Activated CD8-positive, alpha-beta memory T cell treated with anti-CD3 and anti-CD28 coated beads for 36 hours (primary cell): ENCODE measurements at regions not wholly inside any gene's neighbourhood (a gene's known extent, or its start where the extent isn't known, plus 50 kb on each side); places are given as distances from the start of the nearest gene placed in this dataset.
"Not testable (repeated sequence)": the region's sequence is repeated elsewhere in the genome, so short reads cannot be mapped to it uniquely, and the experiment has no call there.

Source experiments
- CTCF ChIA-PET: fragments of 350-600 bp; sonication (Branson Sonifier 250); formaldehyde crosslinking; loops from one replicate; lab custom pipeline; 2021; ENCODE audit warnings: antibody characterized with exemption; lab: Charles Lee
- POLR2A ChIA-PET: fragments of 350-600 bp; sonication (Branson Sonifier 250); formaldehyde crosslinking; loops from one replicate; lab custom pipeline; 2021; ENCODE audit warnings: antibody characterized with exemption; lab: Charles Lee

DNA sequence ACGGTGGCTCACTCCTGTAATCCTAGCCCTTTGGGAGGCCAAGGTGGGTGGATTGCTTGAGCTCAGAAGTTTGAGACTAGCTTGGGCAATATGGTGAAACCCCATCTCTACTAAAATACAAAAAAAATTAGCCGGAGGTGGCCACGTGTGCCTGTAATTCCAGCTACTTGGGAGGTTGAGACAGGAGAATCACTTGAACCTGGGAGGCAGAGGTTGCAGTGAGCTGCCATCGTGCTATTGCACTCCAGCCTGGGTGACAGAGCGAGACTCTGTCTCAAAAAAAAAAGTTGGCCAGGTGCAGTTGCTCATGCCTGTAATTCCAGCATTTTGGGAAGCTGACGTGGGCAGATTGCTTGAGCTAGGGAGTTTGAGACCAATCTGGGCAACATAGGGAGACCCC, 79.2 kb upstream of the CLINT1 start:
- CTCF ChIA-PET, result interaction anchor here (1.2 kb wide), 1 partner anchor 195 kb away, joined by 3 read pairs; no protein-coding TSS in a partner anchor

DNA sequence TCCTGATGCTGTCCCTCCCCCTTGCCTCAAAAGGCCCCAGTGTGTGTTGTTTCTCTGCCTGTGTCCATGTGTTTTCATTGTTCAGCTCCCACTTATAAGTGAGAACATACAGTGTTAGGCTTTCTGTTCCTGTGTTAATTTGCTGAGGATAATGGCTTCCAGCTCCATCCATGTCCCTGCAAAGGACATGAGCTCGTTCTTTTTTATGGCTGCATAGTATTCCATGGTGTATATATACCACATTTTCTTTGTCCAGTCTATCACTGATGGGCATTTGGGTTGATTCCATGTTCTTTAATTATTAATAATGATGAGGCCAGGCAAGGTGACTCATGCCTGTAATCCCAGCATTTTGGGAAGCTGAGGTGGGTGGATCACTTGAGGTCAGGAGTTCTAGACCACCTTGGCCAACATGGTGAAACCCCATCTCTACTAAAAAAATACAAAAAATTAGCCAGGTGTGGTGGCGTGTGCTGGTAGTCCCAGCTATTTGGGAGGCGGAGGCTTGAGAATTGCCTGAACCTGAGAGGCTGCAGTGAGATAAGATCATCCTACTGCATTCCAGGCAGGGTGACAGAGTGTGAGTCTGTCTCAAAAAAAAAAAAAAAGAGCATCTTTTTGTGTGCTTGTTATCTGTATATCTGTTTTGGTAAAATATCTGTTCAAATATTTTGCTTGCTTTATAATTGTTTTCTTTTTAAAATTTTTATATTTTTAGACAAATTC, 78.0 kb upstream of the CLINT1 start:
- CTCF ChIA-PET, result interaction anchor here (1.2 kb wide), 1 partner anchor 194 kb away, joined by 3 read pairs; no protein-coding TSS in a partner anchor

More for the DNA sequence above, 79.2 kb upstream of the CLINT1 start:
- POLR2A ChIA-PET, result not testable (repeated sequence)

DNA sequence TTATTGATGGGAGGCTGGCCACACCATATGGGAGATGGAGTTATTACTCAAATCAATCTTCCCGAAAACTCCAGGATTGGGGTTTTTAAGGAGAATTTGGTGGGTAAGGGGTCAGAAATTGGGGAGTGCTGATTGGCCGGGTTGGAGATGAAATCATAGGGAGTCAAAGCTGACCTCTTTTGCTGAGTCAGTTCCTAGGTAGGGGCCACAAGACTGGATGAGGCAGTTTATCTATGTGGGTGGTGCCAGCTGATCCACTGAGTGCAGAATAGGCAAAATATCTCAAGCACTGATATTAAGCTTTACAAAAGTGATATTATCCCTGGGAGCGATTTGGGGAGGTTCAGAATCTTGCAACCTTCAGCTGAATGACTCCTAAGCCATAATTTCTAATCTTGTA, 75.7 kb upstream of the CLINT1 start:
- CTCF ChIA-PET, result no interaction called here
- POLR2A ChIA-PET, result no interaction called here

More for the DNA sequence above, 78.0 kb upstream of the CLINT1 start:
- POLR2A ChIA-PET, result interaction anchor here (0.7 kb wide), 1 partner anchor 65 kb away, joined by 5 read pairs; no protein-coding TSS in a partner anchor

DNA sequence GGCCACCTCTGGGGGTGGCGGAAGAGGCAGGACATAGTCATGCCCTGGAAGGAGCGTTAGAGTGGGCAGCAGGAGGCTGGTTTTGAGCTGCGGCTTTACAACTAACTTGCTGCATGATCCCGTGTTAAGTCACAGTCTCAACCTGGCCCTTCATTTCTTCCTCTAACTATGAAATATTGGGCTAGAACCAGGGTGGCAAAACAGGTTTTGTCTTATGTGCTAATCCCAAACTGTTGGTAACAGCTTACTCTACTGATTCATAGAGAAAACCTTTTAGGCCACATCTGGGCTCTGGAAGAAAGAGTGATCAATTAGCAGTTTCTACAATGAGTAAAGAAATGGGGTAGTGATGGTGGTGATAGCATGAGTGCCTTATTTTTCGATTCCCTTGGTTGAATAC, 74.1 kb upstream of the CLINT1 start:
- POLR2A ChIA-PET, result no interaction called here
- CTCF ChIA-PET, result interaction anchor here (1.4 kb wide), 1 partner anchor 62 kb away, joined by 3 read pairs; no protein-coding TSS in a partner anchor

DNA sequence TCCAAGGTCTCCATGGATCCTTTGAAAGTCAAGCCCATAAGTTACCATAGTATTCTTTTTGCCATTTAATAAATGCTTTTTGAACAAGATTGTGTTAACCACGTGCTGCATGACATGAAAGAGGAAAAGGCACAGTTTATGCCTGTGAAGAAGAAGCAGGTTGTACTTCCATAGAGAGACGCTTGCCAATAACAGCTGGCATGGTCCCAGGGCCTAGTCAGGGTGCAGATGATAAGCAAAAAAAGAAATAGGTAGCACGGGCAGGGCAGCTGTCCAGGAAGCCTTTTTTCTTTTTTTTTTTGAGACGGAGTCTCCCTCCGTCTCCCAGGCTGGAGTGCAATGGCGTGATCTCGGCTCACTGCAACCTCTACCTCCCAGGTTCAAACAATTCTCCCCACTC, 71.8 kb upstream of the CLINT1 start:
- POLR2A ChIA-PET, result no interaction called here
- CTCF ChIA-PET, result interaction anchor here (1.6 kb wide), 1 partner anchor 11 kb away, joined by 3 read pairs; no protein-coding TSS in a partner anchor

DNA sequence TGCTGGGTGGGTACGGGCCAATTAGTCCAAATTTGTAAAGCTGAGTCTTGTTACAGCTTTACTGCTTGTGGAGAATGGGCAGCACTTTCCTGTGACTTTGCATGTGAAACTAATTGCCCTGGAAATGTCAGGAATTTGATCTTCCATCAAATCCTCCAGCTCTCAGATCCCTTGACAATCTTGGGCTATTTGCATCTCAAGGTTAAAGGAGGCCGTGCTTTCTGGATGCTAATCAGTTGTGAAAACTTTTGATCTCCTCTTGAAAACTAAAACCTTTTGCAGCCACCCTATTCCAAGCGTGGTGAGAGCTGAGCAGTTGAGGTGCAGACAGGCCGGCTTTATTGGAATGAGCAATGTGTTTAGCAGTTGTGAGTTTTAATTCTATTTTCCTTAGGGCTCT, 68.0 kb upstream of the CLINT1 start:
- POLR2A ChIA-PET, result no interaction called here
- CTCF ChIA-PET, result no interaction called here

DNA sequence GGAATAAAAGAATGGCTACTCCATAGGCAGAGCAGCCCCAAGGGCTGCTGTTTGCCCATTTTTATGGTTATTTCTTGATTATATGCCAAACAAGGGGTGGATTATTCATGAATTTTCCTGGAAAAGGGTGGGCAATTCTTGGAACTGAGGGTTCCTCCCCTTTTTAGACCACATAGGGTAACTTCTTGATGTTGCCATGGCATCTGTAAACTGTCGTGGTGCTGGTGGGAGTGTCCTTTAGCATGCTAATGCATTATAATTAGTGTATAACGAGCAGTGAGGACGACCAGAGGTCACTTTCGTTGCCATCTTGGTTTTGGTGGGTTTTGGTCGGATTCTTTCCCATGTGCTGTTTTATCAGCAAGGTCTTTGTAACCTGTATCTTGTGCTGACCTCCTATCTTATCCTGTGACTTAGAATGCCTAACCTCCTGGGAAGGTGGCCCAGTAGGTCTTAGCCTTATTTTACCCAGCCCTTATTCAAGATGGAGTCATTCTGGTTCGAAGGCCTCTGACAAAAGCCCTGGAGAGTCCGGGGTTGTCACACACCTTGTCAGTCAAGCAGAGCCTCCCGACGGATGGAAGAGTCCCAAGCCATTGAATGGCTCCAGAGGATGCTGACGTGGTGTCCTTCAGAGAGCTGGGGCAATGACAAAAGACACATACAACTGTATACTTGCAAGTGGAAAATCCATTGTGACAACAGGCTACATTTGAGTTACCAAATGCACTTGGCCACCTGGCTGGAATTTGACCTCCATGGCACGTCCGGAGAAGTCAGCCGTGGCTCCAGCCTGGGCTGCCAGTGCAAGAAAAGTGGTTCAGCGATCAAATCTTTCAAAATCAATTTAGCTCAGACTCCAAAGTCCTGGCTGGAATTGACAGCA, 67.1 kb upstream of the CLINT1 start:
- ChIA-PET CTCF (no interaction called here), POLR2A (no interaction called here)

DNA sequence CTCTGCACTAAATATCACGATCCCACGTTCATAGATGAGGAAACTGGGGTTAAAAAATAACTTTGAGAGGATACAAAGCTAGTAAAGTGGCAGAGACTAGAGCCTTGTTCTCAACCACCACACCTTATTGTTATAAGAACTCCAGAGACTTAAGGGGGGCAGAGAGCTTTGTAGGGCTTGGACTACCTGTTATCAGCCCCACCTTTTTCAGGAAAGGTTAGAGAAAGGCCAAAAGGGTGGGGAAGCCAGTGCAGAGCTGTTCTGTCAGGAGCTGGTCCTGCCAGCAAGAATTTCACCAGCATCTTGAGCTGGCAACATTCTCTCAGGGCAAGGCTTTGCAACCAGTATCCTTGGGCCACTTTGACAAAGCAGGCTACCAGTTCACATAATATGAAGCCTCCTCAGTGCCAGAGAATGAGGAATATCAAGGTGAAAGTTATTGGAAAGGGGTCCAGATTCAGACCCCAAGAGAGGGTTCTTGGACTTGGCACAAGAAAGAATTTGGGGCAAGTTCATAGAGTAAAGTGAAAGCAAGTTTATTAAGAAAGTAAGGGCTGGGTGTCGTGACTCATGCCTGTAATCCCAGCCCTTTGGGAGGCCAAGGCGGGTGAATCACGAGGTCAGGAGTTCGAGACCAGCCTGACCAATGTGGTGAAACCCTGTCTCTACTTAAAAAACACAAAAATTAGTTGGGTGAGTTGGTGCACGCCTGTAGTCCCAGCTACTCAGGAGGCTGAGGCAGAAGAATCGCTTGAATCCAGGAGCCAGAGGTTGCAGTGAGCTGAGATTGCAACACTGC, 66.2 kb upstream of the CLINT1 start:
- ChIA-PET CTCF (no interaction called here), POLR2A (no interaction called here)

DNA sequence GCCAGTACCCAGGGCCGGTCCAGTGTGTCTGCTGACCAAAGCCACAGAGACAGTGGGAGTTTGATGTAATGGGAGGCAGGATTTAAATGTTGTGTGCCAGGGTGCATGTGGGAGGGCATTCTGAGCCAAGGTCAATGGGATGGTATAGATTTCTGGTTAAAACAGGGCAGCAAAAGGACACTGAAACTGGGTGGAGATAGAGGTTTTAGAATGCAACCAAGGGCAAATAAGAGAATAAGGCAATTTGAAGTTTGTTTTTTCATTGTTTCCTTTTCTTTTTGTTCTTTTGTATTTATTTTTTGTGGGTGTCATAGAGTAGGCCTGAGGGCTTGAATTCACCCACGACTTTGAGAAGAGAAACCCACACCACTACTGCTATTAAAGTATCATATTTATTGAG, 65.5 kb upstream of the CLINT1 start:
- POLR2A ChIA-PET, result no interaction called here
- CTCF ChIA-PET, result no interaction called here

DNA sequence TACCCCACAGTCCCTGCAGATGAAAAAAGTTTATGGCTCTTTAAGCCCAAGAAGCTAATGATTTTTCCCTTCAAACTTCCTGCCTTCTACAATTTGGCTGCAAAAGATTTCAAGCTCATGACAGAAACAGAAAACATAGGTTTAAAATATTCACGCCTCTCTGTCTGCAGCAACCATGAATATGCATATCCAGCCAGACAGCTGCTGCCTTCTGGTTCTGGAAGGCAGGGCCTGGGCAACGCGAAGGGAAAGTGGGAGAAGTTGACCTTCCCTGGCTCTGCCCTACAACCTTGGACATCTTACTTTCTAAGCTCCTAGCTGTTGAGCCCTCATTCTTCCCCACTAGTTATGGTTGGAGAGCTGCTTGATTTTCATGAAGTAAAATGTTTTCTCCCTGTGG, 64.8 kb upstream of the CLINT1 start:
- POLR2A ChIA-PET, result no interaction called here
- CTCF ChIA-PET, result no interaction called here

DNA sequence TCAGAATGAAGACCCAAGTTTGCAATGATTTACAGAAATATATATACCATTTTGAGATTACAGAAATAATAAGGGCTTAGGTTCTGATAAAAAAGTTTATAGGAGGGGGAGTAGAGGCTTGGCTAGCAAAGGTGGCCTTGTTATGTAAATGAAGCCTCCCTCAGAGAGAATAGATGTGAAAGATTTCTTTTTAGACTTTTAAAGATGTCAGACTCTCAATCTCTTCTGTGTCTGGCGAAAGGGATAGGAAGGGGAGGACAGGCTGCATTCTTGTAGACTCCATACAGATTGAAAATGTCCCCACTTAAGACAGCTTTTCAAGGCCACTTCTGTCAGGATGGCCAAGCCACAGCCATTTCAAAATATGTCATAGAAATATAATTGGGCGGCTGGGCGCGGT, 63.1 kb upstream of the CLINT1 start:
- POLR2A ChIA-PET, result no interaction called here
- CTCF ChIA-PET, result no interaction called here

DNA sequence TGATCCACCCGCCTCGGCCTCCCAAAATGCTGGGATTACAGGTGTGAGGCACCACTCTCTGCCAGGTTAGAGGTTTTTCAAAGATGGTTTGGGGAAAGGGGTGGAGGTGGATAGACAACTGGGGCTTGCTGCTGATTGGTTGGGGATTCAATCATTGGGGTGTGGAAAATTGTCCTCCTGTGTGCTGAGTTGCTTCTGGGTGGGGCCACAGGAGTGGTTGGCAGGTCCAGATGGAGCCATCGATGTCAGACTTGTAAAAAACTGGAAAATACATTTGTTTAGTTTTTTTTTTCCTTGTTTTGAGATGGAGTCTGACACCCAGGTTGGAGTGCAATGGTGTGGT, 61.9 kb upstream of the CLINT1 start:
- ChIA-PET POLR2A (no interaction called here), CTCF (interaction anchor here (1.1 kb wide), 1 partner anchor 104 kb away, joined by 4 read pairs; no protein-coding TSS in a partner anchor)

DNA sequence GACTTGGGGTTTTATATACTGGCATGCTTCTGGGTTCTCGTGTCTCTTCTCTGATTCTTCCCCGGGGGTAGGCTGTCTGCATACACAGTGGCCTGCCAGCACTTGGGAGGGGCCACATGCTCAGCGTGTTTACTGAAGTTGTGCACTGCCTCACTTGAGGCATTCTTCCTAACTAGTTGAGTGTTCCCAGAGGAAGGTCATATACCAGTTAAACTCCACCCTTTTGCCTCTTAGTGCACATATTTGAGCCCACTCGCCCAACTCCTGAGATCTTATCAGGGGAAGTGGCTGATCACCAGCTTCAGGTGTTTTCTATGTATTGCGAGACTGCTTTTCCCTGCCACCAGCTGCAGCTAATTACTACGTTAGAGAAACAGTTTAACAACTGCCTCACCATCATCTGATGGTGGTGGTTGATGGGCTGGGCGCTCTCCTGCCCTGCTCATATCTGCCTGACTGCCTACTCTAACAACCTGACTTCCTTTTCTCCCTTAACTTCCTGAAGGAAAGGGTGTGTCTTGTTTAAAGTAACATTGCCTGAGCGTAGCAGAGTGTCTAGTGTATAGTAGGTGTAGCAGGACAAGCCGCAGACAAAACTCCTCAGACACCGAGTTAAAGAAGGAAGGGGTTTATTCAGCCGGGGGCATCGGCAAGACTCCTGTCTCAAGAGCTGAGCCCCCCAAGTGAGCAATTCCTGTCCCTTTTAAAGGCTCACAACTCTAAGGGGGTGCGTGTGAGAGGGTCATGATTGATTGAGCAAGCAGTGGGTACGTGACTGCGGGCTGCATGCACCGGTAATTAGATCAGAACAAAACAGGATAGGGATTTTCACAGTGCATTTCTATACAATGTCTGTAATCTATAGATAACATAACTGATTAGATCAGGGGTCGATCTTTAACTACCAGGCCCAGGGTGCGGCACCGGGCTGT, 60.1 kb upstream of the CLINT1 start:
- ChIA-PET POLR2A (no interaction called here), CTCF (interaction anchor here (0.6 to 1.8 kb wide), 3 partner anchors 12 to 115 kb away, joined by 3 to 4 read pairs (median 3); no protein-coding TSS in a partner anchor)

DNA sequence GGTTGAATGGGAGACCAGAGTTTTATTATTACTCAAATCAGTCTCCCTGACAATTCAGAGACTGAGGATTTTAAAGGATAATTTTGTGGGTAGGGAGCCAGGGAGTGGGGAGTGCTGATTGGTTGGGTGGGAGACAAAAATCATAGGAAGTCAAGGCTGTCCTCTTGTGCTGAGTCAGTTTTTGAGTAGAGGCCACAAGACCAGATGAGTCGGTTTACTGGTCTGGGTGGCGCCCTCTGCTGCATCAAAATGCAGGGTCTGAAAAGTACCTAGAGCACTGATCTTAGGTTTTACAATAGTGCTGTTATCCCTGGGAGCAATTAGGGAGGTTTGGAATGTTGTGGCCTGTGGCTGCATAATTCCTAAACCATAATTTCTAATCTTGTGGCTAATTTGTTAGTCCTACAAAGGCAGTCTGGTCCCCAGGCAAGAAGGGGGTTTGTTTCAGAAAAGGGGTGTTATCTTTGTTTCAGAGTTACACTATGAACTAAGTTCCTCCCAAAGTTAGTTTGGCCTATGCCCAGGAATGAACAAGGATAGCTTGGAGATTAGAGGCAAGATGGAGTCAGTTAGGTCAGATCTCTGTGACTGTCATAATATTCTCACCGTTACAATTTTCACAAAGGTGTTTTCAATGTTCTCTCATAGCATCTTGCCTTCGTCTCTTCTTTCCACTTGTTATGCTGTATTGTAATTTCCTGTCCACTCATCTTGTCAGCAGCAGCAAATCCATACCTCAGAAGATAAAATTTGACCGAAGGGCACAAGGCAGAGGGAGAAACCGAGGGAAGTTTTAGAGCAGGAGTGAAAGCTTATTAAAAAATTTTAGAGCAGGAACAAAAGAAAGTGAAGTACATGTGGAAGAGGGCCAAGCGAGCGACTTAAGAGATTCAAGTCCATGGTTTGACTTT, 59.2 kb upstream of the CLINT1 start:
- ChIA-PET CTCF (interaction anchor here (1.8 kb wide), 1 partner anchor 115 kb away, joined by 4 read pairs; no protein-coding TSS in a partner anchor), POLR2A (no interaction called here)

DNA sequence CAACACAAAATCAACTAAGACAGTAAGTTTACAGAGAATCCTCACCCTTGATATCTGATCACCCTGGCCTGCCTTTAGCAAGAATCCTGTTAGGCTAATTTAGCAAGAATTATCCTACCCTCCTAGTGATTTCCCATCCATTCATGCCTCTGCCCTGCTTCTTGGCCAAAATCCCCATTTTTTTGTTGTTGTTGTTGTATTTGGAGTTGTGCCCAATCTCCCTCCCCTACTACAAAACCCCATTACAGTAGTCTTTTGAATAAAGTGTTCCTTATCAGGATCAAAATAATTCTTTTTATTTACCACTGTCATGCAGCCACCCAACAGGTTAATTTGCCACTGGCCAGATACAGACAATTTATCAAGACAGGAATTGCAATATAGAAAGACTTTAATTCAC, 58.5 kb upstream of the CLINT1 start:
- ChIA-PET POLR2A (no interaction called here), CTCF (interaction anchor here (1.8 kb wide), 1 partner anchor 114 kb away, joined by 4 read pairs; no protein-coding TSS in a partner anchor)

DNA sequence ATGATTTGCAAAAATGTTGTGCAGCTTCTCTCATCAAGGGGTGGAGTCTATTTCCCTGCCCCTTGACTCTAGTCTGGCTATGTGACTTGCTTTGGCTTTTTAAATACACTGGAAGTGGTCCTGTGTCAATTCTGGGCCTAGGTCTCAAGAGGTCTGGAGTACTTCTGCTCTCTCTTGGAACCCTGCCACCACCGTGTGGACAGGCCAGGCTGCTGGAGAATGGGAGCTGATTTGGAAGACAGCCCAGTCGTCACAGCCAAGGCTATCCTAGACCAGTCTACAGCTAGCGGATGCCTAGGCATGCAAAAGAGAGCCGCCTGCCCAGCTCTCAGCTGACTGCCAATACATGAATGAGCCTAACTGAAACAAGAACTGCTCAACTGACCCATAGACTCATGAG, 56.7 kb upstream of the CLINT1 start:
- ChIA-PET CTCF (interaction anchor here (0.7 kb wide), 1 partner anchor 64 kb away, joined by 4 read pairs; no protein-coding TSS in a partner anchor), POLR2A (no interaction called here)

DNA sequence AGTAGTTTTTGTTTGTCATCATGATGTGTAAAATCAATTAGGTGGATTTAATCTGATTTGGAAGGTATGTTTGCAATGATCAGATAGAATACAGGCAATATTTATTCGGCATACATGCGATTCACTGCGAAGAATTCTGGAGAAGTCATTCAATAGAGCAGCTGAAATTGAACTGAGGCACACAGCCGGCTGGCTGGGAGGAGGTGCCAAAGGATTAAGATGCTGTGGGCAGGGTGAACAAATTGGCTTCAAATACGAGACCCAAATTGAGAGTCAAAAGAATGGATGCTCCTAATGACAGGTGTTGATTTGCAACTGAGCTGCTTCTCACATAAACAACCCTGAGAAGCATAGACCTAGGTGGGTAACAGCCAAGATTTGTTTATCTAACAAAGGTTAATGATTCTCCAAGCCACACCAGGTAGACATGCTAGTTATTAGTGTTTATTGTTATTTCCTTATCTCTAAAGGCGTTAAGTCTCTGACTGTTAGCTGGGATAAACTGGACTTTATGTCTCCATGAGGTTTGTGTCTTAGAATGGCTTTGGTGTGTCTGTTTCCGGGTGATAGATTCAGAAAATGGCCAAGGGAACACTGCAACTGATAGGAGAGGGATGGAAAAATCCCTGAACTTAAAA, 55.3 kb upstream of the CLINT1 start:
- POLR2A ChIA-PET, result no interaction called here
- CTCF ChIA-PET, result no interaction called here
